PC-9 (cell line): ENCODE measurements at regions not wholly inside any gene's neighbourhood (a gene's known extent, or its start where the extent isn't known, plus 50 kb on each side); places are given as distances from the start of the nearest gene placed in this dataset.

Experiments
- BruUV-seq: library from RNA; stranded (reverse); fragments of 400-500 nt; replicated peaks from 2 replicates; lab custom pipeline; 2021; lab: Mats Ljungman, UMichigan
- CTCF ChIA-PET: fragments of 300-600 bp; sonication (Branson Sonifier 250); formaldehyde crosslinking; loops from one replicate; lab custom pipeline; 2022; ENCODE audit warnings: antibody characterized with exemption; lab: Charles Lee
- POLR2A ChIA-PET: fragments of 300-600 bp; sonication (Branson Sonifier 250); formaldehyde crosslinking; loops from one replicate; lab custom pipeline; 2022; ENCODE audit warnings: antibody characterized with exemption; ENCODE audit not compliant: unreplicated experiment; lab: Charles Lee
- DNase-seq, 2 experiments: peaks; one replicate each; pipeline versions ENCODE4 v3.0.0 to v3.0.0-alpha.2; 2015 to 2022; ENCODE audit warnings: mixed read lengths in 1 of 2
- H2AFZ ChIP-seq: fragments of 200-600 bp; sonication (generic); 2 replicates; pipeline ENCODE4 v1.8.1; 2017; ENCODE audit warnings: antibody characterized with exemption
- H3F3A ChIP-seq: fragments of 200-600 bp; sonication (generic); 2 replicates; pipeline ENCODE4 v1.8.1; 2017; ENCODE audit warnings: antibody characterized with exemption, mild to moderate bottlenecking, low read depth; ENCODE audit not compliant: insufficient read depth
- H3K27ac ChIP-seq: fragments of 200-600 bp; sonication (generic); 2 replicates; pipeline ENCODE4 v1.6.1; 2016; ENCODE audit warnings: mixed run types
- H3K27me3 ChIP-seq: fragments of 200-600 bp; sonication (generic); 2 replicates; pipeline ENCODE4 v1.6.1; 2016; ENCODE audit warnings: low read depth, mixed run types; ENCODE audit not compliant: insufficient read depth
- H3K36me3 ChIP-seq: fragments of 200-600 bp; sonication (generic); 2 replicates; pipeline ENCODE4 v1.6.1; 2016; ENCODE audit warnings: low read depth, mixed run types
- H3K4me1 ChIP-seq: fragments of 200-600 bp; sonication (generic); replicated peaks from 2 replicates; pipeline ENCODE4 v1.6.1; 2016; ENCODE audit warnings: mixed run types; ENCODE audit not compliant: insufficient read depth
- H3K4me2 ChIP-seq: fragments of 200-600 bp; sonication (generic); 2 replicates; pipeline ENCODE4 v1.6.1; 2017; ENCODE audit warnings: mixed run types
- H3K4me3 ChIP-seq: fragments of 200-600 bp; sonication (generic); 2 replicates; pipeline ENCODE4 v1.6.1; 2016; ENCODE audit warnings: mixed run types
- H3K79me2 ChIP-seq: fragments of 200-600 bp; sonication (generic); 2 replicates; pipeline ENCODE4 v1.6.1; 2017; ENCODE audit warnings: low read depth, mixed run types
- H3K9me2 ChIP-seq: fragments of 200-600 bp; sonication (generic); 2 replicates; pipeline ENCODE4 v1.8.1; 2017; ENCODE audit warnings: mild to moderate bottlenecking; ENCODE audit not compliant: insufficient read depth
- H3K9me3 ChIP-seq: fragments of 200-600 bp; sonication (generic); 2 replicates; pipeline ENCODE4 v1.8.1; 2016; ENCODE audit warnings: low read depth; ENCODE audit not compliant: insufficient read depth
- H4K20me1 ChIP-seq: fragments of 200-600 bp; sonication (generic); 2 replicates; pipeline ENCODE4 v1.8.1; 2017; ENCODE audit not compliant: insufficient read depth
- CTCF ChIP-seq: fragments of 200-600 bp; sonication (generic); conservative IDR thresholded peaks from 2 replicates; pipeline ENCODE4 v1.6.1; 2017; ENCODE audit warnings: mixed run types, antibody characterized with exemption, mild to moderate bottlenecking, moderate library complexity
- EZH2 ChIP-seq: fragments of 200-600 bp; sonication (generic); IDR thresholded peaks from 2 replicates; pipeline ENCODE4 v1.8.0; 2017; ENCODE audit warnings: antibody characterized with exemption, low read depth
- intact Hi-C: fragments of 100-400 bp; cut with micrococcal nuclease; formaldehyde crosslinking; loops from one replicate; pipeline ENCODE4 v1.10.0; 2022; ENCODE audit not compliant: unreplicated experiment

- no peaks in the 10 kb centered on the region for H3K4me1 ChIP-seq
- H3K9me3 ChIP-seq = no peaks in the 10 kb centered on the region
- H4K20me1 ChIP-seq = no peaks in the 10 kb centered on the region
- H3K79me2 ChIP-seq = no peaks in the 10 kb centered on the region
- H3K4me3 ChIP-seq = no peak overlapping the region
- H3K27ac ChIP-seq = no peak overlapping the region
- H3K36me3 ChIP-seq = no peaks in the 10 kb centered on the region
- BruUV-seq = no TSS peak
- DNase-seq = no peak
- POLR2A ChIA-PET = no interaction called here
- H3K9me2 ChIP-seq = no peaks in the 10 kb centered on the region
- no peaks in the 10 kb centered on the region for H3K27me3 ChIP-seq
- H2AFZ ChIP-seq = no peak overlapping the region
- intact Hi-C loops = no loop called here
- no peaks in the 10 kb centered on the region for H3F3A ChIP-seq
- H3K4me2 ChIP-seq = no peak overlapping the region
- CTCF ChIA-PET = no interaction called here
- no peak for TF ChIP-seq CTCF
Observed at GRCh38 chr6:6397842-6398241, 77.4 kb upstream of the F13A1 start.

- no peaks in the 10 kb centered on the region for H3K27me3 ChIP-seq
- no peaks in the 10 kb centered on the region for H3F3A ChIP-seq
- BruUV-seq = no TSS peak
- no peak for DNase-seq
- no peaks in the 10 kb centered on the region for H3K9me2 ChIP-seq
- TF ChIP-seq EZH2 (no peak), CTCF (no peak)
- H3K36me3 ChIP-seq = no peaks in the 10 kb centered on the region
- H2AFZ ChIP-seq = no peak overlapping the region
- H3K79me2 ChIP-seq = no peaks in the 10 kb centered on the region
- no peaks in the 10 kb centered on the region for H4K20me1 ChIP-seq
- H3K4me3 ChIP-seq = no peak overlapping the region
- ChIA-PET CTCF (no interaction called here), POLR2A (no interaction called here)
- H3K4me2 ChIP-seq = no peak overlapping the region
- no peak overlapping the region for H3K27ac ChIP-seq
- intact Hi-C loops = no loop called here
- H3K4me1 ChIP-seq = no peaks in the 10 kb centered on the region
- H3K9me3 ChIP-seq = no peaks in the 10 kb centered on the region
Observed at GRCh38 chr6:6399568-6399967, 79.1 kb upstream of the F13A1 start.

GRCh38 chr6:6401401-6401800 lies 80.9 kb upstream of the F13A1 start:
- TF ChIP-seq CTCF (no peak), EZH2 (no peak)
- Histone ChIP-seq H3K27me3 (no peaks in the 10 kb centered on the region), H3K4me1 (no peaks in the 10 kb centered on the region), H3K9me2 (no peaks in the 10 kb centered on the region), H3K4me2 (no peak overlapping the region), H3K4me3 (no peak overlapping the region), H3K9me3 (no peaks in the 10 kb centered on the region), H3K36me3 (no peaks in the 10 kb centered on the region), H3F3A (no peaks in the 10 kb centered on the region), H4K20me1 (no peaks in the 10 kb centered on the region), H2AFZ (no peak overlapping the region), H3K79me2 (no peaks in the 10 kb centered on the region), H3K27ac (no peak overlapping the region)
- CTCF ChIA-PET = no interaction called here
- POLR2A ChIA-PET = no interaction called here
- intact Hi-C loops = no loop called here
- no peak for DNase-seq
- BruUV-seq = no TSS peak
